ENCODE measurements at regions not wholly inside any gene's neighbourhood (a gene's known extent, or its start where the extent isn't known, plus 50 kb on each side); places are given as distances from the start of the nearest gene placed in this dataset.

DNA sequence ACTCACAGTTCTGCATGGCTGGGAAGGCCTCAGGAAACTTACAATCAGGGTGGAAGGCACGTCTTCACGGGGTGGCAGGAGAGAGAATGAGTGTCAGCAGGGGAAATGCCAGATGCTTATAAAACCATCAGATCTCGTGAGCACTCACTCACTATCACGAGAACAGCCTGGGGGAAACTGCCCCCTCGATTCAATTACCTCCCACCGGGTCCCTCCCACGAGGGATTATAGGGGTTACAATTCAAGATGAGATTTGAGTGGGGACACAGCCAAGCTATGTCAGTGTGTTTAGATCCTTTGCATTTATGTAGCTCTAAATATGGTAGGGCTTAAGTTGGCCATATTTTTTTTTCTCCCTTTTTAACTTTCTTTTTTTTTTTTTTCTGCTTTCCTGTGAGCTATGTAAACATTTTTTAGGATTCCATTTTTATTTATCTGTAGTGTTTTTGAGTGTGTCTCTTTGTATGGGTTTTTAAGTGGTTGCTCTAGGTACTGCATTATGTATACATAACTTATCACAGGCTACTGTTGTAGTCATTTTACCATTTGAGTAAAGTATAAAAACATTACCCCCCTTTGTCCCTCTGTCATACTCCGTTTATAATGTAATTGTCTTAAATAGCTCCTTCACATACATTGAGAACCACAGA lies 79.0 kb downstream of the ADRA2C start:
- no peak overlapping the region for H3K4me3 ChIP-seq (replicated peaks in 1 of 3; ENCODE audit: low read depth in 2 of 3, low read length in 3 of 3)
- Mint-ChIP-seq H3K4me3 (no peak overlapping the region), H3K27me3 (ENCODE audit: low read depth in 3 of 3) (peaks cover 4 to 16% (median 14%) of the 10 kb centered on the region in 3 donors), H3K36me3 (no peaks in the 10 kb centered on the region), H3K27ac (no peak overlapping the region), H3K4me1 (no peaks in the 10 kb centered on the region), H3K9me3 (peaks cover 0 to 14% (median 6%) of the 10 kb centered on the region in 7 donors)
- peaks cover 0 to 6% of the 10 kb centered on the region in 2 donors for H3K27me3 ChIP-seq (ENCODE audit: control insufficient read depth in 2 of 2, insufficient read depth in 2 of 2, low read length in 2 of 2)
- H4K20me1 ChIP-seq (ENCODE audit: insufficient read depth, low read length): no peaks in the 10 kb centered on the region
- no CpG with 5 or more reads among the region's 8 CpGs for WGBS (ENCODE audit: insufficient coverage)
- H3K4me2 ChIP-seq (replicated peaks; ENCODE audit: extremely low read depth, low read length, poor library complexity, severe bottlenecking): no peak overlapping the region
- intact Hi-C loops (cut with micrococcal nuclease): no loop called here
- peaks cover 0 to 18% of the 10 kb centered on the region in 2 donors for H3K9me3 ChIP-seq (replicated peaks in 1 of 2; ENCODE audit: control insufficient read depth in 1 of 2, insufficient read depth in 1 of 2, low read length in 2 of 2)
- no peak overlapping the region for H3K9ac ChIP-seq (ENCODE audit: insufficient read depth, low read length, poor library complexity, severe bottlenecking)
- H3K27ac ChIP-seq (ENCODE audit: low read depth in 1 of 2, low read length in 2 of 2): no peak overlapping the region
- no peak for TF ChIP-seq CTCF (IDR thresholded peaks at IDR 0.05)
- DNase-seq: no peak
- H2AFZ ChIP-seq (ENCODE audit: insufficient read depth, low read depth, low read length, poor library complexity, severe bottlenecking): no peak overlapping the region
- H3K4me1 ChIP-seq (ENCODE audit: control insufficient read depth in 1 of 2, insufficient read depth in 2 of 2, low read length in 2 of 2): no peaks in the 10 kb centered on the region
- no peaks in the 10 kb centered on the region for H3K36me3 ChIP-seq (replicated peaks in 1 of 2; ENCODE audit: control insufficient read depth in 1 of 2, insufficient read depth in 2 of 2, low read length in 2 of 2)
- H3K79me2 ChIP-seq (ENCODE audit: insufficient read depth, low read length): no peaks in the 10 kb centered on the region

DNA sequence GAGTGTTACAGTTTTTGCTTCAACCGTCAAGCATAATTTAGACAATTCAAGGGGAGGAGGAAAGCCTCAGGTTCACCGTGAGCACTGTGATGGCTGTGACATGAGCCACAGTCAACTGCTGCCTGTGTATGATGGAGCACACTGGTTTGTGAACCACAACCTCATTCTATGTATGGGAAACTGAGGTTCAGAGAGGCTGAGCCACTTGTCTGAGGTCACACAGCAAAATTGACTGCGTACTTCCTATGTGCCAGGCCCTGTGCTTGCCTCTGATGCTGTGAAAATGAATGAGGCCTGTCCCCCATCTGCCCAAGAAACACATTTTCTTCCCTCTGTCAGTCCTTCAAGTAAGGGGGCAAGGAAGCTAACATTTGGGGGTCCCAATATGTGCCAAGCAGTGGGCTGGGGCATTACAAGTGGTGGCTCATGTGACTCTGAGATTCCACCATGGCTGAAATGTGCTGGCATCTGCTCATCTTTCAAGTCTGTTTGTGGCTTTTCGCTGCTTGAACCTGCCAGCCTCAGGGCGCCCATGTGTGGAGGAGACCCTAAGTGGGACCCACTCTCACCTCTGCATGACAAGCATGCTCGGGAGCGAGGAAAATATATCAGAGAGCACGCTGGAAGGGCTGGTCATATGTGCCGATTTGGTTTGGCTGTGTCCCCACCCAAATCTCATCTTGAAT lies 79.7 kb downstream of the ADRA2C start:
- no peaks in the 10 kb centered on the region for H3K79me2 ChIP-seq (ENCODE audit: insufficient read depth, low read length)
- peaks cover 0 to 19% of the 10 kb centered on the region in 2 donors for H3K9me3 ChIP-seq (replicated peaks in 1 of 2; ENCODE audit: control insufficient read depth in 1 of 2, insufficient read depth in 1 of 2, low read length in 2 of 2)
- H3K36me3 Mint-ChIP-seq: no peaks in the 10 kb centered on the region
- no peaks in the 10 kb centered on the region for H4K20me1 ChIP-seq (ENCODE audit: insufficient read depth, low read length)
- intact Hi-C loops (cut with micrococcal nuclease): no loop called here
- WGBS (ENCODE audit: insufficient coverage): 100% methylated on average over 2 of the region's 9 CpGs
- H3K4me3 ChIP-seq (replicated peaks in 1 of 3; ENCODE audit: low read depth in 2 of 3, low read length in 3 of 3): no peak overlapping the region
- no peak overlapping the region for H3K4me2 ChIP-seq (replicated peaks; ENCODE audit: extremely low read depth, low read length, poor library complexity, severe bottlenecking)
- H3K36me3 ChIP-seq (replicated peaks in 1 of 2; ENCODE audit: control insufficient read depth in 1 of 2, insufficient read depth in 2 of 2, low read length in 2 of 2): no peaks in the 10 kb centered on the region
- H3K4me1 Mint-ChIP-seq: no peaks in the 10 kb centered on the region
- peaks cover 4 to 16% (median 12%) of the 10 kb centered on the region in 3 donors for H3K27me3 Mint-ChIP-seq (ENCODE audit: low read depth in 3 of 3)
- no peaks in the 10 kb centered on the region for H3K4me1 ChIP-seq (ENCODE audit: control insufficient read depth in 1 of 2, insufficient read depth in 2 of 2, low read length in 2 of 2)
- peaks cover 0 to 6% of the 10 kb centered on the region in 2 donors for H3K27me3 ChIP-seq (ENCODE audit: control insufficient read depth in 2 of 2, insufficient read depth in 2 of 2, low read length in 2 of 2)
- no peak overlapping the region for H3K9ac ChIP-seq (ENCODE audit: insufficient read depth, low read length, poor library complexity, severe bottlenecking)
- no peak overlapping the region for H3K27ac Mint-ChIP-seq
- H3K9me3 Mint-ChIP-seq: peaks cover 0 to 19% (median 8%) of the 10 kb centered on the region in 7 donors
- no peak overlapping the region for H2AFZ ChIP-seq (ENCODE audit: insufficient read depth, low read depth, low read length, poor library complexity, severe bottlenecking)
- TF ChIP-seq CTCF (IDR thresholded peaks at IDR 0.05): no peak
- H3K27ac ChIP-seq (ENCODE audit: low read depth in 1 of 2, low read length in 2 of 2): no peak overlapping the region
- H3K4me3 Mint-ChIP-seq: no peak overlapping the region
- DNase-seq: no peak
